HFF-Myc (cell line): ENCODE measurements at regions not wholly inside any gene's neighbourhood (a gene's known extent, or its start where the extent isn't known, plus 50 kb on each side); places are given as distances from the start of the nearest gene placed in this dataset.

Experiments used
- DNase-seq: peaks from one replicate; pipeline ENCODE4 v3.0.0-alpha.2; 2011; ENCODE audit warnings: low read depth; ENCODE audit errors: extremely low read depth
- H3K4me3 ChIP-seq: replicated peaks from 2 replicates; pipeline ENCODE4 v1.5.1; 2011; ENCODE audit warnings: low read depth, mild to moderate bottlenecking, control low read depth, low read length
- CTCF ChIP-seq: IDR thresholded peaks from 2 replicates; pipeline ENCODE4 v1.5.1; 2012; ENCODE audit warnings: mild to moderate bottlenecking, low read depth, low read length, control low read depth; ENCODE audit errors: missing control alignments

DNA sequence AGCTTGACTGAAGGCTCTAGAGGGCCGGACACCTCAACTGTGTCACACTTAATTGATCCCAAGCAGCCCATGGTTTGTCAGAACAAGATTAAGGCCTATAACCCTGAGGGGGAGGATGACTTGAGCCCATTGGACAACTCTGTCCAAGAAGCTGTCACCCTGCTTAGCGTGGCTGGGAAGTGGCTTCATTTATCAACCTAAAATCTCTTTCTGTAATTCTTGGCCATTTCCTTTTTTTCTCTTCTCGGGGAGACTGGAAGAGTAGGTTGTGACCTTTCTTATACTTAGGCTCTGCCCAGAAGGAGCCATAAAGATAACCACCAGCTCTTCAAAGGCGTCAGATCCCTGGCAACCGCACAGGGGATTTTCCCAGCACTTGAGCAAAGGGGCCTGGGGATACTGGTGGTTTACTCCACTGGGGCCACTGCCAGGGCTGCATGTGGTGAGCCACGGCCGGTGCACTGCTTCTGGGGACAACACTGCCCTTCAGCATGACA, 265.5 kb downstream of the CYRIA start:
- no peak for DNase-seq
- no peak overlapping the region for H3K4me3 ChIP-seq
- TF ChIP-seq CTCF = no peak

DNA sequence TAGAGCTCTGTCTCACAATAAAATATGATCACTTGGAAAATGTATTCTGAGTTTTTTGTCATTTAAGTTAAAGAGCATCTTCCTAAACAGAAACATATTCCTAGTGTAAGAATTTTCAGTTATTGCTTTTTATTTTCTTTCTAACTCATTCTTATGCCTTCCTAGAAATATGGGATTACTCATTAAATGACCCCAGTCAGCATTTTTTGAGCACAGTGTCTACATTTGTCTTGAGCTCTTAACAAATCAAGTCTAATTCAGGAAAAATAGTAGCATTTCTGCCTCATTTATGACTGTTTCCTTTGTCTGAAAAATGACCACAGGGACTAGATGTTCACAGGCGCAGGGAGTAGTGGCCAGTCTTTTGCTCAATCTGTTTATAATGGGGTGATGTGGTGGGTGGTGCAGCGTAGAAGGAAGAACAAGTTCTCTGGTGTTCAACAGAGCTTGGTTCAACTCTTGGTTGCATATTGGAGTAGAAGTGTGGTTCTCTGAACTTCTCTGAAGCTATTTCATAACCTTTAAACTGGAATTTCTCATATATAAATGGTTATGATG, 267.1 kb downstream of the CYRIA start:
- TF ChIP-seq CTCF = no peak
- DNase-seq = no peak
- no peak overlapping the region for H3K4me3 ChIP-seq

- no peak for DNase-seq
- no peak overlapping the region for H3K4me3 ChIP-seq
- no peak for TF ChIP-seq CTCF
Measured at GRCh38 chr2:16397681-16398475, 267.8 kb downstream of the CYRIA start.

DNA sequence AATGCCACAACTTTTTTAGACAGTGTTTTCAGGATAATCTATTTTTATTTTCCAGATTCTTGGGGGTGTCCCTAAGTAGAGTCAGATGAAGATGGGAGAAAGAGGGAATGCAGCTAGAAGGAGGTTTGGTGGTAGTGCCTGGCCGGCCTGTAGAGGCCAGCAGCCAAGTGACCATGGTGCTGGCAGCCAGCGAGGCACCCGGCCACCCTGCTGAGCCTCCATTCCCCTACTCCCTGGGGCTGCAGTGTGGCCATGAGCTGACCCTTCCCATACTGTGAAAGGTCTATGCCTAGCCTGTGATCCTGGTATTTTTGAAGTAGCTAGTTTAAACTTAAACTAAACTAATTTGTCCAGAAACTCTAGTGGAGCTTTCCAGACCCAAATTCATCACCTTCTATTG, 268.6 kb downstream of the CYRIA start:
- H3K4me3 ChIP-seq = no peak overlapping the region
- TF ChIP-seq CTCF = no peak
- no peak for DNase-seq

GRCh38 chr2:16396171-16396570, 269.5 kb downstream of the CYRIA start:
- no peak for DNase-seq
- no peak for TF ChIP-seq CTCF
- H3K4me3 ChIP-seq = no peak overlapping the region

DNA sequence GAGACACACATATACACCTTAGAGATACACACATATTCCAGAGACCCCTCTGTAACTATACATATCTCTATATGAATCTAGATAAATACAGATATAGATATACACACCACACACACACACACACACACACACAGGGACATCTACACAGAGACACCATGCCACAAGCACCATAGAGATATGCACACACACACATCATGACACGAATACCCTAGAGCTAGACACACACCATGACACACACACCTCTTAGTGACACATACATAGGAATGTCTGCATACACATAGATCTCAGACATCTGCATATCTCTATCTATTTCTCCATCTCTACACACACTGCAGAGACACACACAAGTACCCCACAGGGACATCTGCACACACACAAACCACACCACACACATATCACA, 270.0 kb downstream of the CYRIA start:
- TF ChIP-seq CTCF = no peak
- no peak overlapping the region for H3K4me3 ChIP-seq
- DNase-seq = no peak
